ENCODE measurements at regions not wholly inside any gene's neighbourhood (a gene's known extent, or its start where the extent isn't known, plus 50 kb on each side); places are given as distances from the start of the nearest gene placed in this dataset.
"Not testable (repeated sequence)": the region's sequence is repeated elsewhere in the genome, so short reads cannot be mapped to it uniquely, and the experiment has no call there.

DNA sequence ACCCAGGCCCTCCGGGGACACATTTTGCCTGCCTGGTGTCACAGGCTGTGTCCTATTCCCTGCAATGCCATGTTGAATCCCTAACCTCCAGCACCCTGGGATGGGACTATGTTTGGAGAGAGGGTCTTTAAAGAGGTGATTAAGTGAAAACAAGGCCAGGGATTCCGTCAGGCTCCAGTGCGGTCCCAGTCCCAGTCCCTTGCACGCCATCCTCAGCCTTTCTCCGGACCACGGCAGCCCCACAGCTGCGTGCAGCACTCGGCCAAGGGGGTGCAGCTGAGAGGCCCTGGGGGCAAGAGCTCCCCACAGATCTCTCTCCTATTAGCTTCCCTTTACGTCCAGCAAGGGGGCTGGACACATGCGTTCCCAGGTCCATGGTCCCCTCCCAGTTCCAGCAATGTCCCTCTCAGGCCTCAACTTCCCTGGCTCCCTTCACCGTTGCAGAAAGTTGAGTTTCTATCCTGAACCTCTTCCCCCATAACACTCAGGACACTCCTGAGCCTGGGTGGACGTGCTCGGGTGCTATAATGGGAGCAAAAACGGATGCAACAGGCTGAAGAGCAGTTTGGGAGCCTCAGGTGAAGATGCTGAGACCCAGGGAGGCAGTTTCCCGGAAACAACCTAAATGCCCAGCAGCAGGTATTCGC lies 1422.7 kb downstream of the BRD1 start:
- no peak overlapping the region for H3K4me3 Mint-ChIP-seq
- no peaks in the 10 kb centered on the region for H3K36me3 Mint-ChIP-seq (ENCODE audit: low read depth)
- TF ChIP-seq, protein P1, sequence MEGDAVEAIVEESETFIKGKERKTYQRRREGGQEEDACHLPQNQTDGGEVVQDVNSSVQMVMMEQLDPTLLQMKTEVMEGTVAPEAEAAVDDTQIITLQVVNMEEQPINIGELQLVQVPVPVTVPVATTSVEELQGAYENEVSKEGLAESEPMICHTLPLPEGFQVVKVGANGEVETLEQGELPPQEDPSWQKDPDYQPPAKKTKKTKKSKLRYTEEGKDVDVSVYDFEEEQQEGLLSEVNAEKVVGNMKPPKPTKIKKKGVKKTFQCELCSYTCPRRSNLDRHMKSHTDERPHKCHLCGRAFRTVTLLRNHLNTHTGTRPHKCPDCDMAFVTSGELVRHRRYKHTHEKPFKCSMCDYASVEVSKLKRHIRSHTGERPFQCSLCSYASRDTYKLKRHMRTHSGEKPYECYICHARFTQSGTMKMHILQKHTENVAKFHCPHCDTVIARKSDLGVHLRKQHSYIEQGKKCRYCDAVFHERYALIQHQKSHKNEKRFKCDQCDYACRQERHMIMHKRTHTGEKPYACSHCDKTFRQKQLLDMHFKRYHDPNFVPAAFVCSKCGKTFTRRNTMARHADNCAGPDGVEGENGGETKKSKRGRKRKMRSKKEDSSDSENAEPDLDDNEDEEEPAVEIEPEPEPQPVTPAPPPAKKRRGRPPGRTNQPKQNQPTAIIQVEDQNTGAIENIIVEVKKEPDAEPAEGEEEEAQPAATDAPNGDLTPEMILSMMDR (IDR thresholded peaks at IDR 0.05; ENCODE audit: unreplicated experiment in 3 of 3), result no peak
- no peaks in the 10 kb centered on the region for H3K9me3 Mint-ChIP-seq
- H3K4me1 Mint-ChIP-seq, result no peaks in the 10 kb centered on the region
- H3K27me3 Mint-ChIP-seq (ENCODE audit: low read depth), result peaks cover 10% of the 10 kb centered on the region
- no peak overlapping the region for H3K27ac Mint-ChIP-seq

- H3K27me3 Mint-ChIP-seq (ENCODE audit: low read depth), result peaks cover 16% of the 10 kb centered on the region
- no peaks in the 10 kb centered on the region for H3K36me3 Mint-ChIP-seq (ENCODE audit: low read depth)
- TF ChIP-seq, protein P1 (IDR thresholded peaks at IDR 0.05; ENCODE audit: unreplicated experiment in 3 of 3), result no peak
- H3K27ac Mint-ChIP-seq, result no peak overlapping the region
- H3K9me3 Mint-ChIP-seq, result no peaks in the 10 kb centered on the region
- H3K4me1 Mint-ChIP-seq, result no peaks in the 10 kb centered on the region
- no peak overlapping the region for H3K4me3 Mint-ChIP-seq
Measured at GRCh38 chr22:48403521-48404403, 1423.9 kb downstream of the BRD1 start.

DNA sequence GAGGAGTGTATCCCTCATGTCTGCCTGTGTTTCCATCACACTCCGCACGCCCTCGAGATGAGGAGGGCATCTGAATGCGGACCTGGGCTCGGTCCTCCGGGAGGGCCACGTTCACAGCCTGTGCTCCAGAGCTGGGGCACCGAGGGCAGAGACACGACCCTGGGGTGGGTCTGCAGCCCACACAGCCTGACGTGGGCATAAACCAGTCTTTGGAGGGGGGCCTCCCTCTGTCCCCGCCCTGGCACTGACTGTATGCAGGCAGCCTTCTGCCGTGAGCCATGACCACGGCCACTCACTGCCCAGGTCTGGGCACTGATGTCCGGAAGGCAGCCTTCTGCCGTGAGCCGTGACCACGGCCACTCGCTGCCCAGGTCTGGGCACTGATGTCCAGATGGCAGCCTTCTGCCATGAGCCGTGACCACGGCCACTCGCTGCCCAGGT lies 1425.1 kb downstream of the BRD1 start:
- Mint-ChIP-seq H3K9me3 (no peaks in the 10 kb centered on the region), H3K4me1 (no peaks in the 10 kb centered on the region), H3K36me3 (ENCODE audit: low read depth) (no peaks in the 10 kb centered on the region), H3K27ac (no peak overlapping the region), H3K4me3 (no peak overlapping the region), H3K27me3 (ENCODE audit: low read depth) (peaks cover 16% of the 10 kb centered on the region)
- TF ChIP-seq, protein P1 (IDR thresholded peaks at IDR 0.05; ENCODE audit: unreplicated experiment in 3 of 3), result no peak

- H3K27ac Mint-ChIP-seq; H3K4me3 Mint-ChIP-seq; H3K9me3 Mint-ChIP-seq; H3K4me1 Mint-ChIP-seq; H3K36me3 Mint-ChIP-seq (ENCODE audit: low read depth); H3K27me3 Mint-ChIP-seq (ENCODE audit: low read depth): not testable (repeated sequence)
Measured at GRCh38 chr22:48401523-48401922, 1426.2 kb downstream of the BRD1 start.

- TF ChIP-seq, protein P1 (IDR thresholded peaks at IDR 0.05; ENCODE audit: unreplicated experiment in 3 of 3), result no peak
- Mint-ChIP-seq H3K9me3 (no peaks in the 10 kb centered on the region), H3K27me3 (ENCODE audit: low read depth) (peaks cover 12% of the 10 kb centered on the region), H3K36me3 (ENCODE audit: low read depth) (no peaks in the 10 kb centered on the region), H3K27ac (no peak overlapping the region), H3K4me3 (no peak overlapping the region), H3K4me1 (no peaks in the 10 kb centered on the region)
Measured at GRCh38 chr22:48398181-48398905, 1429.3 kb downstream of the BRD1 start.

- no peak overlapping the region for H3K4me3 Mint-ChIP-seq
- TF ChIP-seq, protein P1 (IDR thresholded peaks at IDR 0.05; ENCODE audit: unreplicated experiment in 3 of 3), result no peak
- H3K27me3 Mint-ChIP-seq (ENCODE audit: low read depth), result peaks cover 13% of the 10 kb centered on the region
- no peaks in the 10 kb centered on the region for H3K9me3 Mint-ChIP-seq
- H3K4me1 Mint-ChIP-seq, result no peaks in the 10 kb centered on the region
- no peak overlapping the region for H3K27ac Mint-ChIP-seq
- no peaks in the 10 kb centered on the region for H3K36me3 Mint-ChIP-seq (ENCODE audit: low read depth)
Measured at GRCh38 chr22:48397531-48398180, 1430.0 kb downstream of the BRD1 start.

Measured in nephron (organoid).